AG10803 (cell line): ENCODE measurements at regions not wholly inside any gene's neighbourhood (a gene's known extent, or its start where the extent isn't known, plus 50 kb on each side); places are given as distances from the start of the nearest gene placed in this dataset.
A peak's percentile ranks its signal among the peaks of the same experiment; 100 is the strongest.

Experiments used
- DNase-seq: peaks from one replicate; pipeline ENCODE4 v3.0.0; 2010; ENCODE audit warnings: low read depth
- H3K4me3 ChIP-seq: 2 replicates; pipeline ENCODE4 v1.5.1; 2011; ENCODE audit warnings: mild to moderate bottlenecking, low read length, control low read depth
- CTCF ChIP-seq: conservative IDR thresholded peaks from 2 replicates; pipeline ENCODE4 v1.5.1; 2011; ENCODE audit warnings: mild to moderate bottlenecking, low read length, control low read depth, inconsistent platforms

- no peak for DNase-seq
- TF ChIP-seq CTCF, result no peak
- H3K4me3 ChIP-seq, result no peak overlapping the region
Observed at GRCh38 chr3:31248563-31248992, 284.1 kb upstream of the STT3B start.

GRCh38 chr3:31249545-31249944, 283.2 kb upstream of the STT3B start:
- no peak for DNase-seq
- no peak for TF ChIP-seq CTCF
- no peak overlapping the region for H3K4me3 ChIP-seq

- DNase-seq, result peak; percentile 44
- TF ChIP-seq CTCF, result no peak
- no peak overlapping the region for H3K4me3 ChIP-seq
Observed at GRCh38 chr3:31250116-31250777, 282.5 kb upstream of the STT3B start.

- no peak for TF ChIP-seq CTCF
- no peak overlapping the region for H3K4me3 ChIP-seq
Observed at GRCh38 chr3:31251083-31251482, 281.6 kb upstream of the STT3B start.

GRCh38 chr3:31252216-31253185, 280.2 kb upstream of the STT3B start:
- H3K4me3 ChIP-seq, result no peak overlapping the region
- no peak for DNase-seq
- TF ChIP-seq CTCF, result no peak

More at GRCh38 chr3:31251083-31251482, 281.6 kb upstream of the STT3B start:
- DNase-seq, result no peak

GRCh38 chr3:31253782-31254181, 278.9 kb upstream of the STT3B start:
- peak; percentile 61 for DNase-seq
- TF ChIP-seq CTCF, result no peak
- no peak overlapping the region for H3K4me3 ChIP-seq

GRCh38 chr3:31254483-31254882, 278.2 kb upstream of the STT3B start:
- DNase-seq, result no peak
- H3K4me3 ChIP-seq, result no peak overlapping the region
- TF ChIP-seq CTCF, result no peak
